ENCODE measurements at regions not wholly inside any gene's neighbourhood (a gene's known extent, or its start where the extent isn't known, plus 50 kb on each side); places are given as distances from the start of the nearest gene placed in this dataset.

DNA sequence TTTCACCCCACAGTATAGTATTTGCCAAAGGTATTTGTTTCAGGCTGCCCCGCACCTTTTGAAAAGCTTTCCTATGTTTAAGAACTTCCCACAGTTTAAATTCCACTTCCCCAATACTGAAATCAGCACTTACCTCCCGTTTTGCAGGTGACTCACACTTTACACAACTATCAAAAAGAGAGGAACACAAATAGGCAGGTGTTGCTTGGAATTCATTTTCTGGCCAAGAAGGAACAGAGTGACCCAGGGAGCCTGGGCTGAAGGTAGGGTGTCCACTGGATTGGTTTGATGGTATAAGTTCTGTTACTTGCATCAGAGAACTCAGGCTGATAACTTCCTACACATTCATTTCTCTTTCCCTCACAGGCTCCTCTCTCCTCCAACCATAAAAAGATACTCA lies 60.1 kb upstream of the SLC30A5 start:
- whole genome bisulfite sequencing (ENCODE audit: low lambda C conversion rate), result 0% methylated on average over 2 of the region's 2 CpGs
- no TSS peak for BruUV-seq (replicated peaks)
- intact Hi-C loops (cut with micrococcal nuclease; ENCODE audit: unreplicated experiment), result no loop called here
- FAIRE-seq (no peak), DNase-seq (ENCODE audit: low spot score) (no peak), ATAC-seq (no peak)
- no peak for TF ChIP-seq ZNF652 (CRISPR knock-in tag; IDR thresholded peaks at IDR 0.05; ENCODE audit: borderline replicate concordance, low read depth)
- TF ChIP-seq KLF13 (CRISPR knock-in tag; IDR thresholded peaks at IDR 0.05), result no peak
- no peak for TF ChIP-seq ZNF343 (CRISPR knock-in tag; IDR thresholded peaks at IDR 0.05)
- TF ChIP-seq, protein P1, sequence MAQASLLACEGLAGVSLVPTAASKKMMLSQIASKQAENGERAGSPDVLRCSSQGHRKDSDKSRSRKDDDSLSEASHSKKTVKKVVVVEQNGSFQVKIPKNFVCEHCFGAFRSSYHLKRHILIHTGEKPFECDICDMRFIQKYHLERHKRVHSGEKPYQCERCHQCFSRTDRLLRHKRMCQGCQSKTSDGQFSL (CRISPR knock-in tag; IDR thresholded peaks at IDR 0.05), result no peak
- no peak for TF ChIP-seq KDM5B (CRISPR knock-in tag; IDR thresholded peaks at IDR 0.05; ENCODE audit: borderline replicate concordance)
- TF ChIP-seq, protein P2, sequence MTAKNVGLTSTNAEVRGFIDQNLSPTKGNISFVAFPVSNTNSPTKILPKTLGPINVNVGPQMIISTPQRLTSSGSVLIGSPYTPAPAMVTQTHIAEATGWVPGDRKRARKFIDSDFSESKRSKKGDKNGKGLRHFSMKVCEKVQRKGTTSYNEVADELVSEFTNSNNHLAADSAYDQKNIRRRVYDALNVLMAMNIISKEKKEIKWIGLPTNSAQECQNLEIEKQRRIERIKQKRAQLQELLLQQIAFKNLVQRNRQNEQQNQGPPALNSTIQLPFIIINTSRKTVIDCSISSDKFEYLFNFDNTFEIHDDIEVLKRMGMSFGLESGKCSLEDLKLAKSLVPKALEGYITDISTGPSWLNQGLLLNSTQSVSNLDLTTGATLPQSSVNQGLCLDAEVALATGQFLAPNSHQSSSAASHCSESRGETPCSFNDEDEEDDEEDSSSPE (CRISPR knock-in tag; IDR thresholded peaks at IDR 0.05), result no peak
- no peak for TF ChIP-seq CHD4 (IDR thresholded peaks at IDR 0.05; ENCODE audit: borderline replicate concordance, low read length)
- TF ChIP-seq ZNF761 (CRISPR knock-in tag; conservative IDR thresholded peaks at IDR 0.05), result no peak
- TF ChIP-seq TMF1 (CRISPR knock-in tag; IDR thresholded peaks at IDR 0.05; ENCODE audit: low read depth), result no peak
- no peak for TF ChIP-seq U2AF2 (IDR thresholded peaks at IDR 0.05; ENCODE audit: low read depth, low read length)
- TF ChIP-seq PRMT3 (CRISPR knock-in tag; IDR thresholded peaks at IDR 0.05; ENCODE audit: borderline replicate concordance, low read depth), result no peak
- no peak for TF ChIP-seq FOXK2 (IDR thresholded peaks at IDR 0.05)
- no peak for TF ChIP-seq ZSCAN30 (CRISPR knock-in tag; IDR thresholded peaks at IDR 0.05)
- TF ChIP-seq NKX3-1 (CRISPR knock-in tag; IDR thresholded peaks at IDR 0.05), result no peak
- TF ChIP-seq POLR2A (IDR thresholded peaks at IDR 0.05; ENCODE audit: insufficient read depth in 1 of 2, low read depth in 2 of 2, low read length in 2 of 2), result no peak
- TF ChIP-seq CAMTA2 (CRISPR knock-in tag; IDR thresholded peaks at IDR 0.05; ENCODE audit: borderline replicate concordance), result no peak
- Histone ChIP-seq H3K79me2 (ENCODE audit: insufficient read depth, low read length) (no peaks in the 10 kb centered on the region), H3K9ac (ENCODE audit: insufficient read depth, low read depth, low read length) (no peak overlapping the region), H3K4me1 (ENCODE audit: insufficient read depth, low read length) (no peaks in the 10 kb centered on the region), H3K27ac (ENCODE audit: extremely low read length, insufficient read depth, low read length) (no peak overlapping the region), H3K36me3 (replicated peaks in 1 of 2; ENCODE audit: control insufficient read depth in 1 of 2, insufficient read depth in 2 of 2, low read length in 2 of 2) (no peaks in the 10 kb centered on the region), H3K27me3 (ENCODE audit: control insufficient read depth in 1 of 2, insufficient read depth in 2 of 2, low read length in 2 of 2) (peaks cover 0 to 4% of the 10 kb centered on the region in 2 experiments; a peak in 1 of 5 replicates), H3K4me2 (ENCODE audit: low read depth, low read length) (no peak overlapping the region), H3K9me3 (ENCODE audit: low read length) (no peaks in the 10 kb centered on the region), H2AFZ (ENCODE audit: low read length) (no peak overlapping the region), H3K4me3 (replicated peaks in 1 of 3; ENCODE audit: insufficient read depth in 1 of 3, low read depth in 2 of 3, low read length in 3 of 3) (no peak overlapping the region), H4K20me1 (ENCODE audit: insufficient read depth, low read length) (no peaks in the 10 kb centered on the region)
- in situ Hi-C loops (cut with HindIII; ENCODE audit: extremely low pct_ligation_motif_present, low pct_unique_long_range_greater_than_20kb), result no loop called here
- ChIA-PET POLR2A (no interaction called here), CTCF (ENCODE audit: low intra/inter-chr PET ratio, low total read pairs) (no interaction called here)

Measured in HepG2 (cell line).